SK-MEL-5 (cell line): ENCODE measurements at regions not wholly inside any gene's neighbourhood (a gene's known extent, or its start where the extent isn't known, plus 50 kb on each side); places are given as distances from the start of the nearest gene placed in this dataset.

ENCODE experiments used
- DNase-seq: peaks from one replicate; pipeline ENCODE4 v3.0.0-alpha.2; 2016; ENCODE audit warnings: low read depth, low spot score
- in situ Hi-C: cut with HindIII; loops from 2 replicates; pipeline ENCODE4 v1.10.0; 2016; ENCODE audit warnings: low sequenced_read_pairs, high pct_unique_total_duplicates, low pct_unique_long_range_greater_than_20kb

DNA sequence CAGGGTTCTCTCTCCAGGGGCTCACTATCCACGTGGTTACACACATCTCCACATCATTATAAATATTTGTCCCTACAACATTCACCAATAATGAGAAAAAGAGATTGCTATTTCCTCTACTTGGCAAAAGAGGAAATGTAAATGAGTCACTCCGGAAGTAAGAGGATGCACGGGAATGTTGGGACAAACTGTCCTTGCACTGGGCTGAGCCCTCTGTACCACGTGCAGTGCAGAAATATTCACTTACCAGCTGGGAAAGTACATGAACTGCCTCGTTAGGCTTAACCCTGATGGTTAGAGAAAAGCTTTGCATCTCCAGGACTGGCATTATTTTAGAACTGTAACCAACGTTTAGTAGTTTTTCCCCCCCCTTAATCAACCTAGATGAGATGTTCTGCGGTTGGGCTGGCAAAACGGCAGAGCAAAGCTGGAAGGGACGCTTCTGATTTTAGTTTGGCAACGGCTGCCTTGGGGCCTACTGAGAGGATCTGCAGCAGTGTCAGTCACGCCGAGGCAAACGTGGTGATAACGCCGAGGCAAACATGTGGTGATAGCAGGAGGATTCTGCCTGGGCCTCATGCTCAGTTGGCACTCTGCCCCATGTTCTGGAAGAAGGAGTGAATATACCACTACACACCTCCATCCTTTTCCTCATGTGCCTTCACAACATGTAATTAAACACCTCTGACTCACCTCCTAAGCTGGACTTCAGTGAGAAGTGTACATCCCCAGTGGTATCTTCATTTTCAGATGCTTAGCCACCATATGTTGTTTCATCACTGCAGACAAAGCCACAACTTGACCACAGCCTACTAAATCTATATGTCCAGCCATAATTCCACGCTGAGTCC lies 661.4 kb upstream of the KLF4 start:
- no peak for DNase-seq
- in situ Hi-C loops, result no loop called here

GRCh38 chr9:108149326-108149725 lies 659.8 kb upstream of the KLF4 start:
- no peak for DNase-seq
- in situ Hi-C loops, result no loop called here

GRCh38 chr9:108142504-108143201 lies 653.1 kb upstream of the KLF4 start:
- DNase-seq, result no peak
- in situ Hi-C loops, result no loop called here

DNA sequence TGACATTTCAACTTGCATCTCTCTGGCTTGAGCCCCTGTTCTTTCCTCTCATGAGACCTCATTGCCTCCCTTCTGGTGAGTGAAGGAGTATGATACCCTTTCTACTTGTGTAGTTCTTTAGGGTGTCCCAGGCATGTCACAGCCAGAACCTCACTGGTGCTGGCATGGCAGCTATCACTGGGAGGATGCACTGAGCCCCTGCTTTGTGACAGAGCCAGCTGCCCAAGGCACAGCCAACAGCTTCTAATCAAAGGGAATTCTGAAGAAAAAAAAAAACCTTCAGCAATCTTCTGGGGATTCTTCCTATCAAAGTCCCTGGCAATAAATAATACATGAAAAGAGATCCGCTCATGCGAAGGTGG lies 652.6 kb upstream of the KLF4 start:
- no peak for DNase-seq
- in situ Hi-C loops, result no loop called here

DNA sequence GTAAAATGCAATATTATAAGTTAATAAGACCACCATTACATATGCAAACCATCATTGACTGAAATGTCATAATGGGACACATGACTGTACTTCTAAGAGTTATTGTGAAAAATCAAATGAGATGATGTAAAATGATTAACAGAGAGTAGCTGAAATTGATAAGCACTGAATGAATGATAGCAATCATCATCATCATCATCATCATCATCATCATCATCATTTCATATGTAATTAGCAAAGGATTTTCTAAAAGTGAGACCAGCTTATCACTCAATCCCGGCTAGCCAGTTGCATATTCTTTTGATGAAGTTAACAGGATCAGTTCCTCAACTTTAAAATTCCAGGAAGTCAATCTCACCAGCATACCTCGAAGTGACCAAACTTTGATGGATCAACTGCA lies 650.3 kb upstream of the KLF4 start:
- DNase-seq, result no peak
- in situ Hi-C loops, result no loop called here

- DNase-seq, result no peak
- in situ Hi-C loops, result no loop called here
Observed at GRCh38 chr9:108138516-108138915, 648.9 kb upstream of the KLF4 start.

- in situ Hi-C loops, result no loop called here
- no peak for DNase-seq
Observed at GRCh38 chr9:108136656-108137055, 647.1 kb upstream of the KLF4 start.

- DNase-seq, result no peak
- in situ Hi-C loops, result no loop called here
Observed at GRCh38 chr9:108134486-108135128, 645.0 kb upstream of the KLF4 start.

DNA sequence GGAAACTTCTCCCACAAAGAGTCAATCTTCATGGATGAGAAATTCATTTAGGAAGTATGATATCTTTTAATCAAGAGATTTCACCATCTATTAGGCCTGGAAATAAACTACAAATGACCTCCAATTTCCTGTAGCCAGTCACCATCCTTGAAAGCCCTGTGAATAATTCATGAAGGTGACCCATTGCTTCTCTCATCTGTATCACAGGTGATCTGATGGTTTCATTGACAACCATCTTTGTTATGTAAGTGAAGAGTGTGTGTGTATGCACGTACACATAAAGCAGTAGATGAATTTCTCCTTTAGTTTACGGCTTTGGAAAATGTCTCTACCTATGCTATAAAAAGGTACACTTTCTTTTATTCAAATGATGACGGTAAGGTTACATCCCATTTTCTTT lies 644.1 kb upstream of the KLF4 start:
- in situ Hi-C loops, result no loop called here
- no peak for DNase-seq

DNA sequence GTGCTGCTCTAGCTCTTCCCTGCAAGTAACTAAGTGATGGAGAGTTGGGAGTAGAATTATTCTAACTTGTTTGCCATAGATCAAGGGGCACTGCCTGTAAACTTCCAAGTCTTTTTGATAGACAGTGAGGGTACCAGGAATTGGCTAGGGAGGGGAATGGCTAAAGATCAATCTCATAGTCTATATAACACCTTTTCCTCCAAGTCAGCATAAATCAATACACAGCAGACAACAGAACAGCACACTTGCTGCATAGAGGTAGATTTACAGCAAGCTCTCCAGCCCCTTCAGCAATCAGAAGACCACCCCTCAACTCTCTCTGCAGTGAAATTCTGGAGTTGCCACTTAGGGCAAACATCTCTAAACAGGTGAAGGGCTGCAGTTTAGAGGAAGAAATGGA lies 643.5 kb upstream of the KLF4 start:
- in situ Hi-C loops, result no loop called here

DNA sequence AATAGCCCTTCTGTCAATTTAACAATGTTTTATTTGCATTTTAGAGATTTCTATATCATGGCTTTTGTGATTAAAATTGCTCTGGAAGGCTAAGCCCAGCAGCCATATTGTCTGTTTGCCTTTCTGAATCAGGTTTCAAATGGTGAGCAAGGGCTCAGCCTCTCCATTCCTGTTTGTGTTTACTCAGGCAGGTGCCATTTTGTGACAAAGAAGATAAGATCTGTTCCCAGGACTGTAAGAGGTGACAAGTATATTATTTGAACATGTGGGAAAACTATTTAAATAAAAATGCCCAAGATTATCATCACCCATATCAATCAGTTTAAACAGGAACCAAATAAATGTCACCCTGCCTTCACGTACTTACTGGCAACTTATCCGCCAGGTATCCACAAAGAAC lies 641.3 kb upstream of the KLF4 start:
- no peak for DNase-seq
- in situ Hi-C loops, result no loop called here

More for the DNA sequence above, 643.5 kb upstream of the KLF4 start:
- no peak for DNase-seq

DNA sequence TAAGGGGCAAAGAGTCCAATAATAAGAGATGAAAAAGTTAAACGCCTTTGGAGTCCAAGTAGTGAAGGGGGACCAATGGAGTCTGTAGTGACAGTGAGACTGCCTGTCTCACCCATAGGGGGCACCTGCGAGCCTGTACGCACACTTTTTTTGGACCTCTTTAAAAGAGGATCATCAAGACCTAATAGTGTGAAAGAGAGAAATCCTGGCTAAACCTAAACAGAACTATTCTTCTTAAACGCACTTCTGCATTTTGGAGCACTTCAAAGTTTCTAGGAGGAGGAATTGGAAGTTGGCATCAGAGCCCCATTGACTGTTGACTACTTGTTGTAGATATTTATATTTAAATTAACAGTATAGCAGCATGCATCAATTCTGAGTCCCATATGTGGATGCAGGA lies 636.1 kb upstream of the KLF4 start:
- in situ Hi-C loops, result no loop called here
- peak; percentile 60 for DNase-seq

DNA sequence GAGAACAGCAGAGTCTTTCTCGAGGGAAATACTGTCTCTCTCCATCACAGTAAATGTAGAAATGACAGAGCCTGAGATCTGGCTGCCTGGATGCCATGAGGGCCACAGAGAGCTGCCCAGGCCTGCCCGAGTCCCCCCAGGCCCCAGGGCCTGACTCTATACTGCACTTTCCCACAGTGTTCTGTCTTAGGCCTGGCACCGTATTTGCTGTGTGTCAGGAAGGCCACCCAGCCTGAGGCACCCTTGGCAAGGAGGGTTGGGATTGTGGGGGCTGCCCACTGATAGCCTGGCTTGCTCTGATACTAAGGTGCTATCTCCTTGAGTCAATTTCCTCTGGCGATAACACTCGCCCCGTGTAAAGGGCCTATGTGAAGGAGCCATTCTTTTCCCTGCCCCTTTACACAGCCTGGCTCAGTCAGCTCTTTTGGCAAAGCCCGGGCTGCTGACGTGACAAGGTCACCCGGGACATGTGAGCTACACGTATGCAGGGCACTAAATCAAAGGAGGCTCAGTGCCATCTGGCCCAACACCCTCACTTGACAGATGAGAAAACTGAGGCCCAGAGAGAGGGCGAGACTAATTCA lies 630.1 kb upstream of the KLF4 start:
- no peak for DNase-seq
- in situ Hi-C loops, result no loop called here

DNA sequence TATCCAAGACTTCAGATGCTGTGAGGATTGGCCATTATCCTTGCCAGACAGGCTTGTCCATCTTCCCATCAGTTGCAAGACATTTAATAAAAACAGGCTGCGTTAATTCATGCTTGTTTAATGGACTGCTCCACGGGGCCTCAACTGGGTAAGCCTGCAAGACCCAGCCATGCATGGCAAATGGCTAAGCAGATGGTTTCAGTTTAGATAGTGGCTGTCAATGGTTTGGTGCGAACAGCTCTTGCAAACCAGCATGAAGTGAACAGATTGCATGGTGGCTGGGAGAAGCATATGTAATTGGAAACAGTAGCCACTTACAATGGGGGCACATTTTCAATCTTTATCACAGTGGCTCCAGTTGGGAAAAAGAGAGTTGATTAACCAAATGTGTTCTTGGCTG lies 628.2 kb upstream of the KLF4 start:
- DNase-seq, result no peak
- in situ Hi-C loops, result no loop called here

DNA sequence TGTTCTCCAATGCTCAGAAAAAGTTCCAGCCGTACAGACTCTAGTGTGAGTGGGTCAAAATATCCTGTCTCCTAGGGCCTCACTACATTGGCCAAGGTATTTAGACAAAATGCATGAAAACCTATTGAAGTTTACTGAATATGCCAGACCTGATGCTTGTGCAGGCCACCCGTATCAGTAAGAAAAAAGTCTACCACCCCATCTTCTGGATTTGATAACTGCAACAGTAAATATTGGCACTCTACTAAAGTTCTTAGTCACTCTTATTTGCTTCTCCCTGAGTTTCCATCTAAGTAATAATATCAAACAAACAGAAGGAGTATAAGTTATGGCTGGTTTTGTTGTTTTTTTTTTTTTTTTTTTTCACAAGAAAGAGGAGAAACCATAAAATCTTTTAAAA lies 627.7 kb upstream of the KLF4 start:
- in situ Hi-C loops, result no loop called here
- DNase-seq, result no peak

DNA sequence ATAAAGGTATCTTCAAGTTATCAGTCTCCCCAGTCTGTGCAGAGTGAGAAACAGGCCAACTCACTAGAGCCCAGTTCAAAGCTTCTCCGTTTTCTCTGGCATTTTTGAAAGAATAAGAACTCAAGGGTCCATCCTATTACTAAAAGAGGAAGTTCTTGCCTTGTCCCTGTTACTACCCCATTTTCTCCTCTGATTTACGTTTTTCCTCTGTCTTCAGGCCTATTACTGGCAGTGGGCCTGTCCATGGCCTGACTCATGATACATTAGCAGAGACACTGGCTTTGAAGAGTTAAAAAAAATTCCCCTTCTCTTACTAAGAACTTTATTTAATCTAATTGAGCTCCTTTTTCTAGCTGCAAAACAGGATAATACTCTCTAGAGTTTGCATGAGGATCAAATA lies 624.0 kb upstream of the KLF4 start:
- in situ Hi-C loops, result no loop called here
- no peak for DNase-seq

DNA sequence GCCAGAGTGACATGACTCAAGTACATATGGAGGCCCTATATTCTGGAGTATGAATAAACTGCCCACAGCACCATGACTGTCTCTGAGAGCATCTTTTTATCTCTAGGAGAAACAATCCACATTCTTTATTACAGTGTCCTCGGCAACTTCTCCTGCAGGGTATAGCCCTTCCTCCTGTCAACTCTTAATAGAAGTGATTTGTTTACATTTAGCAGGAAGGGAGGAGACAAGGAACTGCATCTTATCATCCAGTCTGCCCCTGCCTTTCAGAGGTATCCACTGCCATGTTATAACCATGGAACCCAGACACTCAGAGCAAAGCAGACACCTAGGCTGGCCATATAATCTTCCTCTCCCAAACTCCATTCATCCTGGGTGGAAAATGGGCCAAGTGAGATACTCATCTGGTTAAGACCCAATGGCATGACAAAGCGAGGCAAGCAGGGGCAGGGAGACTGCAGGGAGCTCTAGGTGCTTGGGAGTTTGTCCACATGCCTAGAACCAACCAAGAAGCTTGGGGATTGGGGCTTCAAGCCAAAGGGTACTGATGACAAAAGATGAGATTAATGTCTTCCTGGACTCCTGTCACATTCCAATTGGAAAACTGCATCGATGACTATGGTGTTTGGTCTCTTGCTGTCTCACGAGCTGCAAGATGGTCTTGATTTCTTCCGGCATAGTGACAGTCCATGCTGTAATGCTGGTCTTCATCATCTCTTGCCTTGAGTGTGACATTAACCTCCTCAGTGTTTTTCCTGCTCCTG lies 620.5 kb upstream of the KLF4 start:
- in situ Hi-C loops, result no loop called here
- DNase-seq, result no peak
